Endothelial cell (in vitro differentiated cells): ENCODE measurements at regions not wholly inside any gene's neighbourhood (a gene's known extent, or its start where the extent isn't known, plus 50 kb on each side); places are given as distances from the start of the nearest gene placed in this dataset.
"Not testable (repeated sequence)": the region's sequence is repeated elsewhere in the genome, so short reads cannot be mapped to it uniquely, and the experiment has no call there.

Experiments
- DNase-seq: peaks from one replicate; pipeline ENCODE4 v3.0.0; 2021; ENCODE audit warnings: low spot score
- H3K27ac Mint-ChIP-seq: one replicate; pipeline ENCODE4 v1.8.0; 2021; ENCODE audit warnings: mixed read lengths, inconsistent platforms; ENCODE audit not compliant: unreplicated experiment
- H3K27me3 Mint-ChIP-seq: one replicate; pipeline ENCODE4 v1.8.0; 2021; ENCODE audit warnings: mild to moderate bottlenecking, moderate library complexity, mixed read lengths, inconsistent platforms; ENCODE audit not compliant: unreplicated experiment
- H3K36me3 Mint-ChIP-seq: one replicate; pipeline ENCODE4 v1.8.0; 2021; ENCODE audit warnings: mild to moderate bottlenecking, low read depth, mixed read lengths, inconsistent platforms; ENCODE audit not compliant: unreplicated experiment
- H3K4me1 Mint-ChIP-seq: one replicate; pipeline ENCODE4 v1.8.0; 2021; ENCODE audit warnings: mild to moderate bottlenecking, mixed read lengths, inconsistent platforms; ENCODE audit not compliant: unreplicated experiment
- H3K4me3 Mint-ChIP-seq: one replicate; pipeline ENCODE4 v1.8.0; 2021; ENCODE audit warnings: mild to moderate bottlenecking, mixed read lengths, inconsistent platforms; ENCODE audit not compliant: unreplicated experiment
- H3K9me3 Mint-ChIP-seq: one replicate; pipeline ENCODE4 v1.8.0; 2021; ENCODE audit warnings: mixed read lengths, inconsistent platforms; ENCODE audit not compliant: unreplicated experiment
- CTCF ChIP-seq: fragments of 200-600 bp; sonication (generic); IDR thresholded peaks from one replicate; pipeline ENCODE4 v1.5.0; 2021; ENCODE audit warnings: antibody characterized with exemption; ENCODE audit not compliant: unreplicated experiment

- H3K4me1 Mint-ChIP-seq = no peaks in the 10 kb centered on the region
- no peak overlapping the region for H3K4me3 Mint-ChIP-seq
- H3K27ac Mint-ChIP-seq = no peak overlapping the region
- DNase-seq = no peak
- no peaks in the 10 kb centered on the region for H3K27me3 Mint-ChIP-seq
- no peaks in the 10 kb centered on the region for H3K9me3 Mint-ChIP-seq
- no peak for TF ChIP-seq CTCF
- H3K36me3 Mint-ChIP-seq = no peaks in the 10 kb centered on the region
Measured at GRCh38 chr5:126280846-126281245, 142.4 kb upstream of the GRAMD2B start.

GRCh38 chr5:126284977-126285696 lies 138.1 kb upstream of the GRAMD2B start:
- H3K36me3 Mint-ChIP-seq = no peaks in the 10 kb centered on the region
- no peaks in the 10 kb centered on the region for H3K4me1 Mint-ChIP-seq
- no peaks in the 10 kb centered on the region for H3K27me3 Mint-ChIP-seq
- H3K9me3 Mint-ChIP-seq = no peaks in the 10 kb centered on the region
- H3K4me3 Mint-ChIP-seq = no peak overlapping the region
- no peak for TF ChIP-seq CTCF
- no peak for DNase-seq
- H3K27ac Mint-ChIP-seq = no peak overlapping the region

- H3K4me1 Mint-ChIP-seq, H3K4me3 Mint-ChIP-seq, H3K36me3 Mint-ChIP-seq, H3K9me3 Mint-ChIP-seq, H3K27ac Mint-ChIP-seq, H3K27me3 Mint-ChIP-seq, DNase-seq: not testable (repeated sequence)
Measured at GRCh38 chr5:126296121-126296520, 127.1 kb upstream of the GRAMD2B start.

GRCh38 chr5:126300293-126300692 lies 122.9 kb upstream of the GRAMD2B start:
- Mint-ChIP-seq H3K4me3 (no peak overlapping the region), H3K27me3 (peaks cover 1% of the 10 kb centered on the region), H3K4me1 (no peaks in the 10 kb centered on the region), H3K36me3 (no peaks in the 10 kb centered on the region), H3K9me3 (no peaks in the 10 kb centered on the region), H3K27ac (no peak overlapping the region)
- no peak for DNase-seq
- no peak for TF ChIP-seq CTCF

- Mint-ChIP-seq H3K4me3 (no peak overlapping the region), H3K4me1 (no peaks in the 10 kb centered on the region), H3K27ac (no peak overlapping the region), H3K36me3 (no peaks in the 10 kb centered on the region), H3K9me3 (no peaks in the 10 kb centered on the region), H3K27me3 (peaks cover 1% of the 10 kb centered on the region)
- TF ChIP-seq CTCF = no peak
- no peak for DNase-seq
Measured at GRCh38 chr5:126301056-126301455, 122.2 kb upstream of the GRAMD2B start.
